Fibroblast of mammary gland (primary cell): ENCODE measurements at regions not wholly inside any gene's neighbourhood (a gene's known extent, or its start where the extent isn't known, plus 50 kb on each side); places are given as distances from the start of the nearest gene placed in this dataset.

ENCODE experiments used
- DNase-seq: peaks from one replicate; pipeline ENCODE4 v3.0.0-alpha.2; 2010; ENCODE audit warnings: low read depth
- H3K4me3 ChIP-seq: 2 replicates; pipeline ENCODE4 v1.5.1; 2011; ENCODE audit warnings: low read depth, mild to moderate bottlenecking, low read length, moderate library complexity; ENCODE audit not compliant: control insufficient read depth
- TF ChIP-seq, protein P1 (sequence below): conservative IDR thresholded peaks from 2 replicates; pipeline ENCODE4 v1.5.1; 2011; ENCODE audit warnings: low read depth, low read length, inconsistent platforms; ENCODE audit not compliant: control insufficient read depth, insufficient read depth

DNA sequence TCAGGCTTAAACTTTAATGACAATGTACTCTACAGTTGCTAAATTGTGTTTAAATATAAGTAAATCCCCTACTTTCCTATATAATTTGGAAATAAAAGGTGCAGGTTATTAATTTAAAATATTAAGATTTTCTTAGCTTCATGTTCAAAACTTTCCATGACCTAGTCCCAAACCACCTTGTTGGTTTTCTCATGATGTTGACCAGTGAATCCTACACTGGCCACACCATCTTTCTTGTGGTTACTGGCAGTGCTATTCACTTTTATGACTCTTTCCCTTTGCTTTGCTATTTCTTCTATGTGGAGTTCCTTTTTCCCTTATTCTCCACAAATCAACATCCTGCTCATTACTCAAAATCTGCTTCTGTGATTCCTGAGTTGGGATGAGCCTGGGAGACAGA lies 138.6 kb upstream of the NDUFV2 start:
- TF ChIP-seq, protein P1, sequence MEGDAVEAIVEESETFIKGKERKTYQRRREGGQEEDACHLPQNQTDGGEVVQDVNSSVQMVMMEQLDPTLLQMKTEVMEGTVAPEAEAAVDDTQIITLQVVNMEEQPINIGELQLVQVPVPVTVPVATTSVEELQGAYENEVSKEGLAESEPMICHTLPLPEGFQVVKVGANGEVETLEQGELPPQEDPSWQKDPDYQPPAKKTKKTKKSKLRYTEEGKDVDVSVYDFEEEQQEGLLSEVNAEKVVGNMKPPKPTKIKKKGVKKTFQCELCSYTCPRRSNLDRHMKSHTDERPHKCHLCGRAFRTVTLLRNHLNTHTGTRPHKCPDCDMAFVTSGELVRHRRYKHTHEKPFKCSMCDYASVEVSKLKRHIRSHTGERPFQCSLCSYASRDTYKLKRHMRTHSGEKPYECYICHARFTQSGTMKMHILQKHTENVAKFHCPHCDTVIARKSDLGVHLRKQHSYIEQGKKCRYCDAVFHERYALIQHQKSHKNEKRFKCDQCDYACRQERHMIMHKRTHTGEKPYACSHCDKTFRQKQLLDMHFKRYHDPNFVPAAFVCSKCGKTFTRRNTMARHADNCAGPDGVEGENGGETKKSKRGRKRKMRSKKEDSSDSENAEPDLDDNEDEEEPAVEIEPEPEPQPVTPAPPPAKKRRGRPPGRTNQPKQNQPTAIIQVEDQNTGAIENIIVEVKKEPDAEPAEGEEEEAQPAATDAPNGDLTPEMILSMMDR, result no peak
- no peak for DNase-seq
- H3K4me3 ChIP-seq, result no peak overlapping the region

DNA sequence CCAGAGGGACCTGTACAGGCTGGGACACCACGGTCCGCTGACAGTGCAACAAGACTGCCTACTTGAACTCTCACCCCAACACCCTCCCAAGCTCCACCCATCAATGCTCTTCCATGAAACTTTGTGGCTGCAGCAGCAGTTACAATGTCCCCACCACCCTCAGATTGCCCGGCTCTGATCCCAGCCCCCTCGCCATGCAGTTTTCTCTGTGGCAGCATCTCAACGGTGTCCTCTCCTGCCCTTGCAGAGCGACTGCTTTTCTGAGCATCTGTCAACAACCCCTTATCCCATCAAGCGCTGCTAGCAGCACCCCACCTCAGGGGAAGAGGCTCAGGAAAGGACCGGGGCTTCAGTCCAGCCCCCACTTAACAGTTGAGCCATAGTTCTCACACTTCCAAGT lies 137.1 kb upstream of the NDUFV2 start:
- H3K4me3 ChIP-seq, result no peak overlapping the region
- no peak for DNase-seq
- TF ChIP-seq, protein P1, result no peak

DNA sequence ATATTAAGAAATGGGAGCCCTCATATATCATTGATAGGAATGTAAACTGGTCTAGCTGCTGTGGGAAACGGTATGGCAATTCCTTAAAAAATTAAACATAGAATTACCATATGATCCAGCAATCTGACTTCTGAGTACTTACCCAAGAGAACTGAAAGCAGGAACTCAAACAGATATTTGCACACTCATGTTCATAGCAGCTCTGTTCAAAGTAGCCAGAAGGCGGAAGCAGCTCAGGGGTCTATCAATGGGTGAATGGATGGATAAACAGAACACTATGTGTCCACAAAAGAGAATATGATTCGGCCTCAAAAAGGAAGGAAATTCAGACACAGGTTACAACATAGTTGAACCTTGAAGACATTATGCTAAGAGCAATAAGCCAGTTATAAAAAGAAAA lies 135.7 kb upstream of the NDUFV2 start:
- TF ChIP-seq, protein P1, result no peak
- no peak for DNase-seq
- no peak overlapping the region for H3K4me3 ChIP-seq

DNA sequence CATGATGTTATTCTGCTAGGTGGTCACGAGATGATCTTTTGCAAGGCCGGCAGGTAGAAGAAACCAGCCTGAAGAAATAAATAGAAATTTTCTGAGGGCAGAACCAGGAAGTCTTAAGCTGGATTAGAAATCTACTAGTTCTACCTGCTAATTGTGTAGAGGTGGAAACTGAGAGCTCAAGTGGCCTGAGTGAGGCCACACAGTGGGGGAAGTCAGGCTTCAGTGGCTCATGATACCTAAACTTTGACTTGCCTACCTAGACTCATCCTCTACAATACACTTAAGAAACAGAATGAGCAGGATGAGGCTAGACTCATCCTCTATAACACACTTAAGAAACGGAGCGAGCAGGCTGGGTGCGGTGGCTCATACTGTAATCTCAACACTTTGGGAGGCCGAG lies 134.9 kb upstream of the NDUFV2 start:
- no peak overlapping the region for H3K4me3 ChIP-seq
- TF ChIP-seq, protein P1, result no peak
- no peak for DNase-seq

DNA sequence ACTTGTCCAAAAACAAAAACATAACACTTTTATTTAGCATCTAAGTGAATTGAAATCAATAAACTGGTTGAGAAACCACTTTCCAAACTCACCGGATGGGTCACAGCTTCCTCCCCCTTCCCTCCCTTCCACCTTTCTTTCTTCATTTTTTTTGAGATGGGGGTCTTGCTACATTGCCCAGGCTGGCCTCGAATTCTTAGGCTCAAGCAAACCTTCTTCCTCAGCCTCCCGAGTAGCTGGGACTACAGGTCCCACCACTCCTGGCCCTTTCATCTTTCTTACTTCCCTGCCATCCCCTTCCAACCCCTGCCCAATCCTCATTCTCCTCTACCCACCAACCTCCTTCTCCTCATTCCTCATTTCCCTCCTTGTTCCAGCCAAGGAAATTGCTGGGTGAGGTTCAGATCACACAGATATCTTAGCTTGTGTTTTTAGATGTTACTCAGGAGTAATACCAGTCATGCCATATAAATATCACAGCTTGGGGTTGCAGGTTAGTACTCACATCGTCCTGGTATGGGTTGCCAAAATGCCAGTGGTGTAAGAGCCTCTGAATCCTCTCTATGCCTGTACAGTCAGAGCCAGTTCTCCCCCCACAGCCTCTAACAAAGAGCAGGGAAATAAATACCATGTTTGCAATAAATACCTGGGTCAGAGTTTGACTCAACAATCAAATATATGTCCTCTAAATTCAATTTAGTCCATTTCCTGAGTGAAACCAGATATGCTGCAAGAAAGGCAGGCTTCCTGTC lies 132.7 kb upstream of the NDUFV2 start:
- H3K4me3 ChIP-seq, result no peak overlapping the region
- no peak for DNase-seq
- TF ChIP-seq, protein P1, result no peak

DNA sequence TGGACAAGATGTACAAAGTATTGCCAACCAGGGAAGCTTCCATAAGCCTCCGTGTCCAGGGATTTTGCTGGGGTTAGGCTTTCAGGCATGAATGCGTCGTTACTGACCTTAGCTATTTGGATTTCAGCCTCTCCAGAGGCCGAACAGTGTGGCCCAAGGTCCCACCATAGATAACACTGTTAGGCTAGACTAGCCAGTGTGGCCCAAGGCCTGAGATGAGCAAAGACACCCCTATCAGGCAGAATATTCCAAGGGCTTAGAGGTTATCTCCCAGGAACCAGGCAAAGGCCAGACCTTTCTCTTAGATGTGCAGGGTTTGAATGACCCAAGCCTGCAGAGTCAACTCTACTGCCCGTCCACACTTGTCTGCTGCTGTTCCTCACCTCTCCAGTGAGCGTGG lies 131.7 kb upstream of the NDUFV2 start:
- no peak for DNase-seq
- TF ChIP-seq, protein P1, result no peak
- no peak overlapping the region for H3K4me3 ChIP-seq
